A204.1 (cell line): ENCODE measurements at regions not wholly inside any gene's neighbourhood (a gene's known extent, or its start where the extent isn't known, plus 50 kb on each side); places are given as distances from the start of the nearest gene placed in this dataset.
"Not testable (repeated sequence)": the region's sequence is repeated elsewhere in the genome, so short reads cannot be mapped to it uniquely, and the experiment has no call there.

Experiments
- FAIRE-seq: peaks from 2 replicates; lab custom pipeline; 2012; peaks lifted over from hg19 to GRCh38; lab: Jason Lieb, UNC

GRCh38 chr3:166445865-166446264 is 608.6 kb upstream of the BCHE start:
- no peak for FAIRE-seq

DNA sequence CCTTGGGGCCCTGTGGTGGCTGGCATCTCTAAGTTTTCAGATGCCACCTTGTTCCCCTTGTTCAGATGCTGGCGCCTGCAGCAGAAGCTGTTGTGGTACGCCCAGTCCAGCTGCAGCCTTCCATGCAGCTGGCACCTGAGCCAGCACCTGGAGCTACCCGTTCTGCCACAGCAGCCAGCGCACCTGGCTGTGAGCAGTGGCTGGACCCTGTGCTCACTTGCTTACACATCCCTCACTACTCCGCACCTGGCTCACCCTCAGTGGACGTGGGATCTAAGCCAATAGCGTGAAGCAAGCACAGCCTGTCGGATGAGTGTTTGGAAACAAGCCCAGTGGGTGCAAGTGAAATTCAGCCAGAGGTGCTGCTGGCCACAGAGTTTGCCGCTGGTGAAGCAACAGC is 607.5 kb upstream of the BCHE start:
- no peak for FAIRE-seq

- no peak for FAIRE-seq
Measured at GRCh38 chr3:166444336-166444735, 607.1 kb upstream of the BCHE start.

- no peak for FAIRE-seq
Measured at GRCh38 chr3:166435469-166436057, 598.3 kb upstream of the BCHE start.

- no peak for FAIRE-seq
Measured at GRCh38 chr3:166433060-166433459, 595.8 kb upstream of the BCHE start.

DNA sequence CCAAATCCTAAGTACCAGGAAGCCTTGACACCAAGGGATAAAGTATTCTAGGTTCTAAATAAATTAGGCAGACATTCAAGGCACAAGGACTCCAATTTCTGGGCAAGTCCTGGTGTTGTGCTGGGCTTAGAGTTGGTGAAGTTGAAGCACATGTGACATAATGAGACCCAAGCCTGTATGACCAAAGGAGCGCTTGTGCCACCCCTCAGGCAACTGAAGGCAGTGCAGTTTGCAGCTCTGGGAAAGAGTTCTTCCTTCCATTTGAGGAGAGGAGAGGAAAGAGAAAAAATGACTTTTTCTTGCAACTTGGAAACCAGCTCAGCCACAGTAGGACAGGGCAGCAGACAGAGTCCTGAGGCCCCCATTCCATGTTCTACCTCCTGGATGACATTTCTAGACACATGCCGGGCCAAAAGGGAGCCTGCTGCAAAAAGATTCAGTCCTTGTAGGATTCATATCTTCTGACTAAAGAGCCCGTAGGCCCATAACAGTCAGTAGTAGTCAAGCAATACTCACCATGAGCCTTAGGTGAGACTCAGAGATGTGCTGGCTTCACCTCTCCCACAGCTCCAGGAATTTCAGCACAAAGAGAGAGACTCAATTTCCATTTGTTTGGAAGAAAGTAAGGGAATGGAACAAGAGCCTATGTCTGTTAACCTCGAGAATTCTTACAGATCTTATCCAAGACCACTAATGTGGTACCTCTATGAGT is 588.8 kb upstream of the BCHE start:
- FAIRE-seq = no peak

- FAIRE-seq = peak; percentile 14
Measured at GRCh38 chr3:166425021-166425420, 587.8 kb upstream of the BCHE start.

- FAIRE-seq = not testable (repeated sequence)
Measured at GRCh38 chr3:166423824-166424513, 586.7 kb upstream of the BCHE start.

- no peak for FAIRE-seq
Measured at GRCh38 chr3:166422556-166422955, 585.3 kb upstream of the BCHE start.

GRCh38 chr3:166420071-166420470 is 582.8 kb upstream of the BCHE start:
- no peak for FAIRE-seq

DNA sequence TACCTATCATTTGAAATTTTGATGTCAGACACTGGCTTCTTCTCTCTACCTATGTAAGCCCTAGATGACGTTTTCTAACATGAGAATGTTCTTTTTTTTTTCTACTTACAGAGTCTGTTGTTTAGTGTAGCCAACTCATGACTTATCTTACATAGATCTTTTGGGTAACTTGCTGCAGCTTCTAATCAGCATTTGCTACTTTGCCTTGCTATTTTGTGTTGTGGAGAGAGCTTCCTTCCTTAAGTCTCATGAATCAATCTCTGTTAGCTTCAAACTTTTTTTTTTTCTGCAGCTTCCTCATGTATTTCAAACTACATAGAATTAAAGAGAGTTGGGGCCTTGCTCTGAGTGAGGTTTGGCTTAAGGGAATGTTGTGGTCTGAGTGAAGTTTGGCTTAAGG is 568.7 kb upstream of the BCHE start:
- no peak for FAIRE-seq

DNA sequence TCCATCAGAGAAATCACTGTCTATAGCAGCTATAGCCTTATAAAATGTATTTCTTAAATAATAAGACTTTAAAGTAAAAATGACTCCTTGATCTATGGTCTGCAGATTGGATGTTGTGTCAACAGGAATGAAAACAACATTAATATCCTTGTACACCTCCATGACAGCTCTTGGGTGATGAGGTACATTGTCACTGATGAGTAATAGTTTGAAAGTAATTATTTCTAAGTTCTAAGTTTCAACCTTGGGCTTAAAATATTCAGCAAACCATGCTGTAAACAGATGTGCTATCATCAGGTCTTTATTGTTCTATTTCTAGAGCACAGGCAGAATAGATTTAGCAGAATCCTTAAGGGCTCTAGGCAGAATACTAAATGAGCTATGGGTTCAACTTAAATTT is 568.2 kb upstream of the BCHE start:
- FAIRE-seq = no peak

DNA sequence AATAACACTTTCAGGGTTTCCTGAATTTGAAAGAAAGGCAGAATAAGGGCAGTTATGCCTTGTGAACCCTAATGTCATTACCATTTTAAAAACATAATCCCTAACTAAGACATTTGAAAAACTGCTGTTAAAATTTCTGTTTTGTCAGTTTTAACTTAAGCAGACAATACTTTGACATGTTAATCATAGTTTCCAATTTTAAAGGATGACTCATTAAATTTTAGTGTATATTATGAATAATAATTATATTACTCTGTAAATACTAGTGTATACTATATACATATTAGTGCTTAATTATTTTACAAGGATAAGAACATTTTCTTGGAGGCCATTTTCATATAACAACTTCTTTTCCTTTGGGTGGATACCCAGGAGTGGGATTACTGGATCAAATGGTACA is 553.1 kb upstream of the BCHE start:
- FAIRE-seq = no peak

GRCh38 chr3:166388321-166388720 is 551.1 kb upstream of the BCHE start:
- FAIRE-seq = no peak

GRCh38 chr3:166372571-166373106 is 535.4 kb upstream of the BCHE start:
- FAIRE-seq = no peak

DNA sequence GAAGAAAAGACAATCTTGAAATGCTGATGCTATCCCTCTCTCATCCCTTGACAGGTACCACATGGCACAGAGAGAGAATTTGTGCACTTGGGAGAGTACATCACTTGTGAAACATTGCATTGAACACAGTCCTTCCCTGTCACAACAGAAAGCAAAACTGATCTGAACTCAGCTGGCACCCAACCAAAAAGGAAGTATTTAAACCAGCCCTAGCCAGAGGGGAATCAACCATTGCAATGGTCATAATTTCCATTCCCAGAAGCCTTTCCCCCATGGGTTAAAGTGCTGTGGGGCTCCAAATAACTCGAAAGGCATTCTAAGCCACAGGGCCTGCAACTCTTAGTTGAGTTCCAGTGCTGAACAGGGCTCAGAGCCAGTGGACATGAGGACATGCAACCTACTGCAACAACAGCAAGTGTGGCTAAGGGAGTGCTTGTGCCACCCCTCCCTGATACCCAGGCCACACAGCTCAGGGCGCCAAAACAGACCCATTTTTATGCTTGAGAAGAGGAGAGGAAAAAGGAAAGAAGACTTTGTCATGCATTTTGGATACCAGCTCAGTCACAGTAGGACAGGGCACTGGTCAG is 530.8 kb upstream of the BCHE start:
- no peak for FAIRE-seq

DNA sequence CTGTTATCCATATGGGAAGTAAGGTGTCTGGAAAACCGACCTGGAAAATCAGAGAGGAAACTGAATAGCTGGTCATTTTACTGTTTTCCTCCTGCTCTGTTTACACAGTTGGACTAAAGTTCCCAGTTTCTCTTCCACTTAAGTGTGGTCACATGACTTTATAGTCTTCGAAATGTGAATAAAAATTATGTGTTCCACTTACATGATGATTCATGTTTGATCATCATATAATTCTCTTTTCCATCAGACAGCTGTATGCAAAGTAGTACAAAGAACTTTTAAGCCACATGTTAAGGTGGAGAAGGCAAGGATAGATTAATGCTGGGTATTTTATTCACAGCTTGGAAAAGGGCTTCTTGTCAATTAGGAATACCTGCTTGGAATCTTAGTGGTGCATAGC is 525.5 kb upstream of the BCHE start:
- FAIRE-seq = no peak

DNA sequence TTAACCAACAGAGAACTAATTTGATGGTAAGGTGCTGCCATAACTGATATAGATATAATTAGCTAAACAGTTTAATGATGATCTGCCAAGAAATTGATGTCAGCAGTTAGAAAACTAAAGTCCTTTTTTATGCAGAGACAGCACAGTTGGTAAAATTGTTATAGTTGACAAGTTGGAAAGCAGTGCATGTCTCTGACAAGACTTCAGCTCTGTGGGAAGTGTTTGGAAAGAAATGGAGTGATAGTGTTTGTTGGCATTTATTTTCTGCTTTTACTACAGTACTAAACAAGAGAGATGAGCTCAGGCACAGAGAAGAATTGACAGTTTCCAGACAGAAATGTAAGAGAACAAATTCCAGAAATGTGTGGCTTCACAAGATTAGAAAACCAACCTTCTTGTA is 523.5 kb upstream of the BCHE start:
- no peak for FAIRE-seq

DNA sequence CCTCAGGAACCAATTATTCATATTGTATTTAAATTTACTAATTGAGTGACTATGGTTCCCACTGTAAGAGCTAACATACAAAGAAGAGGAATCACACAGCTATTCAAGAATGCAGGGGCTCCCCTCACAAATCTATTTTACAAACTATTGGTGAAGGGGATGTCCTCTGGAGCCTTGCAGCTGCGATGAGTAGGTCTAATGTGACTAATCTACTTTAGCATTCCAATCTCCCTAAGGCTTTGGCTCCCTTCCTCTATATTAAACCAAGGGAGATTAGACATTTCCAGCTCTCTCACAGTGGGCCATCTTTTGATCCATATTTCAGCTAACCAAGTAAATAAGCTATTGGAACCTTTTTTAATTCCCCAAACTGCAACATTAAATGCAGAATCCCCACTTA is 514.2 kb upstream of the BCHE start:
- no peak for FAIRE-seq

DNA sequence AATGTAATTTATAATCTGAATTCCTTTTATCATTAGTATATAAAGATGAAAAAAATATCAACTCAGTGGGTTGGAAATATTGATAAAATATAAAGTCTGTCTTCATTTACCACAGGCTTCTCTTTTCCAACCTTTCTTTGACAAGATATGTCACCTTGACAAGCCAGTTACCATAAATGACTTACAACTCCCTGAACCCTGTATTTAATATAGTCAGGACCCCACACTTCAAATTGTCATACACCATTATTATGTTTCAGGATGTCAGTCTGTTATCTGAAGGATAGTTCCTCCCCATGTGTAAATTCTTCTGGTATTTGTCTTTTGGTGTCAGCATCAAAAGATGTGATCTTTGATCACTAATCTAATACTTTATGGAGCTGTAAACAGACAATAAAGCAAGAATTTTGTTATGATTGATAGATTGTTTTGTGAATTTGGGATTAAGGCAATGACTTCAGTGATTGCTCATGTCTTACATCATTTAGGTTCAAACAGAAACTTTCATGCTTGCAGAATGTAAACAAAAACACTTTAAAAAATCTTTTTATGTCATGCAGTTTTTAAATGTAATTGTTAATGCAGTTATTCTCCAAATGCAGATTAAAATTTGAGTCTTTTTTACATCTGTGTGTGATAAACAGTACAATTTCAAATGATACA is 503.5 kb upstream of the BCHE start:
- no peak for FAIRE-seq

DNA sequence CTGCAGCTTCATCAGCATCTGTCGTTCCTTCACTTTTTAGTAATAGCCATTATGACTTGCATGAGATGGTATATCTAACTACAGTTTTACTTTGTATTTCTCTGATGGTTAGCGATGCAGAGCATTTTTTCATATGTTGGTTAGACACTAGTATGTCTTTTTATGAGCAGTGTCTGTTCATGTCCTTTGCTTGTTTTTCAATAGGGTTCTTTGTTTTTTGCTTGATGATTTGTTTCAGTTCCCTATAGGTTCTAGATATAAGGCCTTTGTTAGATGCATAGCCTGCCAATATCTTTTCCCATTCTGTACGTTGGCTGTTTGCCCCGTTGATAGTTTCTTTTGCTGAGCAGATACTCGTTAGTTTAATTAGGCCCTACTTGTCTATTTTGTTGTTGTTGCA is 487.2 kb upstream of the BCHE start:
- FAIRE-seq = no peak

- FAIRE-seq = no peak
Measured at GRCh38 chr3:166322391-166322790, 485.2 kb upstream of the BCHE start.
